OCI-LY7 (cell line): ENCODE measurements at regions not wholly inside any gene's neighbourhood (a gene's known extent, or its start where the extent isn't known, plus 50 kb on each side); places are given as distances from the start of the nearest gene placed in this dataset.

Experiments used
- CTCF ChIP-seq: fragments of 200-600 bp; sonication (generic); conservative IDR thresholded peaks from 2 replicates; pipeline ENCODE4 v1.5.1; 2014; ENCODE audit warnings: mild to moderate bottlenecking, antibody characterized with exemption, low read length, moderate library complexity, mixed read lengths
- EZH2phosphoT487 ChIP-seq: fragments of 200-600 bp; sonication (generic); IDR thresholded peaks from 2 replicates; pipeline ENCODE4 v1.6.1; 2018; ENCODE audit warnings: low read depth, borderline replicate concordance, mild to moderate bottlenecking, mixed run types, antibody characterized with exemption, low read length, moderate library complexity, mixed read lengths

- no peak for TF ChIP-seq CTCF
- TF ChIP-seq EZH2phosphoT487 = no peak
Observed at GRCh38 chr13:61873717-61874116, 458.1 kb upstream of the PCDH20 start.
